BLaER1 (cell line): ENCODE measurements at regions not wholly inside any gene's neighbourhood (a gene's known extent, or its start where the extent isn't known, plus 50 kb on each side); places are given as distances from the start of the nearest gene placed in this dataset.

Source experiments
- H3K27ac ChIP-seq: shearing (Covaris generic); formaldehyde crosslinking; 2 replicates; pipeline ENCODE4 v1.8.1; 2022
- H3K27me3 ChIP-seq: shearing (Covaris generic); formaldehyde crosslinking; 2 replicates; pipeline ENCODE4 v1.8.1; 2022
- H3K36me3 ChIP-seq: shearing (Covaris generic); formaldehyde crosslinking; 2 replicates; pipeline ENCODE4 v1.8.1; 2022
- H3K4me1 ChIP-seq: shearing (Covaris generic); formaldehyde crosslinking; 2 replicates; pipeline ENCODE4 v1.8.1; 2022
- H3K4me2 ChIP-seq: shearing (Covaris generic); formaldehyde crosslinking; 2 replicates; pipeline ENCODE4 v1.8.1; 2022
- H3K4me3 ChIP-seq: shearing (Covaris generic); formaldehyde crosslinking; 2 replicates; pipeline ENCODE4 v1.8.1; 2022
- H3K9ac ChIP-seq: shearing (Covaris generic); formaldehyde crosslinking; 2 replicates; pipeline ENCODE4 v1.8.1; 2022
- H3K9me3 ChIP-seq: shearing (Covaris generic); formaldehyde crosslinking; 2 replicates; pipeline ENCODE4 v1.8.1; 2022
- H4K20me1 ChIP-seq: shearing (Covaris generic); formaldehyde crosslinking; 2 replicates; pipeline ENCODE4 v1.8.1; 2022
- Cebpa-rat ChIP-seq: shearing (Covaris generic); IDR thresholded peaks from 2 replicates; pipeline ENCODE4 v1.8.1; 2022

DNA sequence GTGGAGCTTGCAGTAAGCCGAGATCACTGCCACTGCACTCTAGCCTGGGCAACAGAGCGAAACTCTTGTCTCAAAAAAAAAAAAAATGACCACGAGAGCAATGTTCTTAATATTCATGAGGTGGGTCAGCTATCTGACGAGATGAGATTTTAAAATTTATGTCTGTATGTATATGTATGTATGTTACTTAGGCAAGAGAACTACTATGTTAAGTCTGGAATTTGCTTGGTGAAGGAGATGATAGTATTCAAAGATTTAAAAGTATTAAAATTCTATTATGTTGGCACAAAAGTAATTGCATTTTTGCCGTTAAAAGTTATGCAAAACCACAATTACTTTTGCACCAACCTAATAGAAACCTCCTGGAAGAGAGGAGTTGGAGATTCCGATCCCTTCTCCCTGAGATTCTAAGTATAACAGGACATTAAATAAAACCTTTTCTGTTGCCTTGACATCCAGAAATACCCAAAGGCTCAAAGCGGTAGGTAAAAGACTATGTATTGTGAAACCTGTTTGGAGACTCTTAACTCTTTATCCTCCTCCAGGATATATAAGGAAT, 114.3 kb upstream of the TNS3 start:
- Histone ChIP-seq H3K4me2 (no peak overlapping the region), H4K20me1 (no peaks in the 10 kb centered on the region), H3K27ac (no peak overlapping the region), H3K27me3 (no peaks in the 10 kb centered on the region), H3K9ac (no peak overlapping the region), H3K9me3 (no peaks in the 10 kb centered on the region), H3K36me3 (no peaks in the 10 kb centered on the region), H3K4me3 (no peak overlapping the region), H3K4me1 (no peaks in the 10 kb centered on the region)
- no peak for TF ChIP-seq Cebpa-rat

DNA sequence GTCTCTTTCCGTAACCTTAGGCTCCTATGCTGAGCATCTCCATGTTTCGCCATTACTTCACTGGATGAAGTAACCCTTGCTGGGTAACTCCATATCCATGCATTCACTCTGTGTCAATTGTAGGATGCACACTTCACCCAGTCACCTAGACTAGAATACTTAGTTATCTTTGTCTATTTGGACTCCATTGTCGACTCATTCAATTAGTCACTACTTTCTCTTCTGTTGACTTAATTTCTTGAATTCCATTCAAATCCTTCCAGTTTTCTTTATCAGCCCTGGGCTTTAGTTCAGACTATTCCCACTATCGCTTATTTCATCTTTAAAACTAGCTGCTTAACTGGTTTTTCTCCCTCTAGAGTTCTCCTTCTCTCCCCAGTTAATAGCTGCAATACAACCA, 111.3 kb upstream of the TNS3 start:
- peaks cover 12% of the 10 kb centered on the region for H3K4me1 ChIP-seq
- H3K9me3 ChIP-seq = no peaks in the 10 kb centered on the region
- H3K27ac ChIP-seq = no peak overlapping the region
- no peak overlapping the region for H3K4me3 ChIP-seq
- H3K9ac ChIP-seq = no peak overlapping the region
- H4K20me1 ChIP-seq = no peaks in the 10 kb centered on the region
- H3K4me2 ChIP-seq = no peak overlapping the region
- no peaks in the 10 kb centered on the region for H3K27me3 ChIP-seq
- TF ChIP-seq Cebpa-rat = no peak
- H3K36me3 ChIP-seq = no peaks in the 10 kb centered on the region

DNA sequence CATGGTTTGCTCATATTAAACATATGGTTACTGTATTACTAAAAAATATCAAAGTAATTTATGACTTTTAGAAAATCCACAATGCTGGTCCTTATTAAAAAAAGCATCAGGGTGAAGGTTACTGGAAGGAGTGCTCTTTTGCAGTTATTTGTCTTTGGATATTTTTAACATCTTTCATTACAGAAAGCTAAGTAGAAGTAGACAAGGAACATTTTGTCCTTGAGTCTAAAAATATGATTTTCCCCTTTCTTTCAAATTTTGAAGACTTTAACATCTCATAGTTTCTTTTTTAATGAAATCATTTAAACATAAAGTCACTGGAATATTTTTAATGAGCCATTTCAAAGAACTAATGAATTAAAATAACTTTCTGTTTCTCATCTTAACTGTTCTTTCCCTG, 110.1 kb upstream of the TNS3 start:
- Histone ChIP-seq H3K27ac (no peak overlapping the region), H3K36me3 (no peaks in the 10 kb centered on the region), H3K9me3 (no peaks in the 10 kb centered on the region)

DNA sequence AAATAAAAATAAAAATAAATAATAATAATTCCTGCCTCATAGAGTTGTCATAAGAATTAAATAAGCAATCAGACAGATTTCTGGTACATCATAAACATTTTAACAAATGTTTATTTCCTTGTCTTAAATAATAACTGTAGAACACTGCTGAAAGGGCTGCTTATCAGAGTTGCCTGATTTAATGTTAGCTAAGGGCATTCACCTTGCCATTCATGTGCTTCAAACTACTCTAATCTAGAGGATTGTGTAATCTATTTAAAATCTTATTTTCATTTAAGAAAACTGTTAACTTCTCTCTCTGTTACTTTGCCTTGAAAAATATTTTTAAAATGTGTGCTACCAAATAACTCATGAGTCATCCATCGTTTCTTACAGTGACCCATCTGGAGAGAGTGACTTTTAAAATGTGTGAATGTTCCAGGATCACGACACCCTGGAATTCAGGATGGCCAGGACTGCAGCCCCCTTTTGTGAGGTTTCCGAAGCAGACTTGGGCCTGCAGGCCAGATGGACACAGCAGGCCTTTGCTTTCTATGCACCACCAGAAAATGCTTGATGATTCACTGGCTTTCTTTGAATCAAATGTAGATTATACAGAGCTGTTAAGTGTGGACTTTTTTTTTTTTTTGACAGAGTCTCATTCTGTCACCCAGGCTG, 109.1 kb upstream of the TNS3 start:
- Histone ChIP-seq H3K4me3 (no peak overlapping the region), H3K27ac (no peak overlapping the region), H3K9ac (no peak overlapping the region), H3K36me3 (no peaks in the 10 kb centered on the region), H3K9me3 (no peaks in the 10 kb centered on the region), H3K4me1 (peaks cover 12% of the 10 kb centered on the region), H3K4me2 (no peak overlapping the region), H4K20me1 (no peaks in the 10 kb centered on the region), H3K27me3 (no peaks in the 10 kb centered on the region)
- no peak for TF ChIP-seq Cebpa-rat

More for the DNA sequence above, 110.1 kb upstream of the TNS3 start:
- Histone ChIP-seq H3K27me3 (no peaks in the 10 kb centered on the region), H4K20me1 (no peaks in the 10 kb centered on the region), H3K4me2 (no peak overlapping the region), H3K9ac (no peak overlapping the region), H3K4me1 (peaks cover 12% of the 10 kb centered on the region), H3K4me3 (no peak overlapping the region)
- TF ChIP-seq Cebpa-rat = no peak

DNA sequence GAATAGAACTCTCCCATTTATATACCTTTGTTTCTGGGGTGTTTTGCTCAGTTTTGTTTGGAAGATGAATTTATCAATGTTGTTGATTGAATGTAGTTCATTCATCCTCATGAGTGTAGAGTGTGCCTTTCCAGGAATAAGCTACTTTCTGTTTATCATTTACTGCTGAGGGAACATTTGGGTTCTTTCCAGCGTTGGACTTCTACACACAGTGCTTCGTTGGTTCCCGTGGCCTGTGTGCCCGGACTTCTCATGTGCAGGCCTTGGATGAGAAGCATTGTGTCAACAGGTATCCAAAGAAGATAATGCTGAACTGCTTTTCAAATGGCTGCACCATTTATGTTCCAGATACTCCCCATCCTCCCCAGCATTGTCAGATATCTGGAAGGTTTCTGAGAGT, 107.6 kb upstream of the TNS3 start:
- TF ChIP-seq Cebpa-rat = no peak
- Histone ChIP-seq H3K9me3 (no peaks in the 10 kb centered on the region), H3K4me3 (no peak overlapping the region), H3K36me3 (no peaks in the 10 kb centered on the region), H3K27ac (no peak overlapping the region), H3K9ac (no peak overlapping the region), H4K20me1 (no peaks in the 10 kb centered on the region), H3K27me3 (no peaks in the 10 kb centered on the region), H3K4me1 (peaks cover 12% of the 10 kb centered on the region), H3K4me2 (peak overlapping the region; percentile 46)

DNA sequence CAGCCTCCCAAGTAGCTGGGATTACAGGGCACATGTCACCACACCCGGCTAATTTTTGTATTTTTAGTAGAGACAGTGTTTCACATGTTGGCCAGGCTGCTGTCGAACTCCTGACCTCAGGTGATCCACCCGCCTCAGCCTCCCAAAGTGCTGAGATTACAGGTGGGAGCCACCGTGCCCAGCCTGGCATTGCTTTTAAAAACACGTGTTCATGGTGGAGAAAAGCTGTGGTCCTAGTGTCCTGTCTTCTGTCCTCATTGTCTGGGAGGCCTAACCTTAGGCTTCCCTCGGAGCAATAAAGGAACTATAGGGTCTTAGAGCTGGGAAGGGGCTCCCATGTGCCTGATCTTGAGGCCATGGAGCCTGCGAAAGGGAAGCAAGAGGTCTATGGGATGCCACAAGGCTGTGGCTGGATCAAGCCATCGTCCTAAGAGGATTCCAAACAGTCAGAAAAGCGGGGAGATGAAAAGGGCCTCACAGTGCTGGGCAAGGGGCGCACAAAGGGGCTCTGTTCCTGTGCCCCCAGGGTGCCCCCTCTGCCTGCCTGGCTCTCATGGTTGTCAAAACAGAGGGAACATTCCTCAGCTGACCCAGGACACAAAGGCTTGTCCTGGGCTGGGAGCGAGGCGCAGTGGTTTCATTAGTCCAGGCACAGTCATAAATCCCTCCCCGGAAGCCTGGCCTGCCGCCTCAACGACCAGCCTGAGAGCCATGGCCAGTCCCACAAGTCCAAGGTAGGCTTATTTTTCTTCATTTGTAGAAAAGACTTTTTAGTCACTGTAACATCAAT, 106.6 kb upstream of the TNS3 start:
- Histone ChIP-seq H3K4me3 (no peak overlapping the region), H3K9ac (no peak overlapping the region), H3K27ac (no peak overlapping the region), H3K4me1 (peaks cover 12% of the 10 kb centered on the region), H3K36me3 (no peaks in the 10 kb centered on the region), H3K9me3 (no peaks in the 10 kb centered on the region), H3K27me3 (no peaks in the 10 kb centered on the region), H4K20me1 (no peaks in the 10 kb centered on the region), H3K4me2 (no peak overlapping the region)
- no peak for TF ChIP-seq Cebpa-rat

DNA sequence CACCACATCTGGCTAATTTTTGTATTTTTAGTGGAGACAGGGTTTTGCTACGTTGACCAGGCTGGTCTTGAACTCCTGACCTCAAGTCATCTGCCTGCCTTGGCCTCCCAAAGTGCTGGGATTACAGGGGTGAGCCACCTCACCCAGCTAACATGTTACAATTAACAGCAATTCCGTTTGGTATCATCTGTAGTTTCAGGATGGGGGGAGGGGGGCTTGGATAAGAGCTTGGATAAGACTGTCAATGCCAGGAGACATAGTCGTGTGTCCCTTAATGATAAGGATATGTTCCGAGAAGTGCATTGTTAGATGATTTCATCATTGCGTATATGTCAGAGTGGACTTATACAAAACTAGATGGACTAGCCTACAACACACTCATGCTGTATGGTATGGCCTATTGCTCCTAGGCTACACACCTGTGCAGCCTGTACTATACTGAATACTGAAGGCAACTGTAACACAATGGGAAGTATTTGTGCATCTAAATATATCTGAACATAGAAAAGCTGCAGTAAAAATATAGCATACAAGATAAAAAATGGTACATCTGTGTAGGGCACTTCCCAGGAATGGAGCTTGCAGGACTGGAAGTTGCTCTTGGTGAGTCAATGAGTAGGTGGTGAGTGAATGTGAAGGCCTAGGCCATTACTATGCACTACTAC, 103.9 kb upstream of the TNS3 start:
- Histone ChIP-seq H3K4me2 (no peak overlapping the region), H3K4me1 (peaks cover 12% of the 10 kb centered on the region), H3K9me3 (no peaks in the 10 kb centered on the region), H3K9ac (no peak overlapping the region), H4K20me1 (no peaks in the 10 kb centered on the region), H3K27me3 (no peaks in the 10 kb centered on the region), H3K4me3 (no peak overlapping the region), H3K27ac (no peak overlapping the region), H3K36me3 (no peaks in the 10 kb centered on the region)
- TF ChIP-seq Cebpa-rat = no peak

DNA sequence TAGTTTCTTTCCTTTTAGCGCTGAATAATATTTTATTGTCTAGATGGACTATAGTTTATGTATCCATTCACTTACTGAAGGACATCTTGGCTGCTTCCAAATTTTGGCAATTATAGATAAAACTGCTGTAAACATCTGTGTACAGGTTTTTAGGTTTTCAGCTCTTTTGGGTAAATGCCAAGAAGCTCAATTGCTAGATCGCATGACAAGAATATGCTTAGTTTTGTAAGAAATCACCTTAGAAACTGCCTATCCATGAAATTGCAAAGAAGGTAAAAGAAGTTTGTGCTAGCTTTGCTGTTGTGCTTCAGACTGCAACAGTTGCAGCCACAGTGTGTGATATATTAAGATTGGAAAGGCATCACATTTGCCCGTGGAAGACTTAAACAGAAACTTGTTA, 103.2 kb upstream of the TNS3 start:
- Histone ChIP-seq H3K4me1 (peaks cover 12% of the 10 kb centered on the region), H3K4me2 (no peak overlapping the region), H3K9ac (no peak overlapping the region), H3K27ac (no peak overlapping the region), H3K9me3 (no peaks in the 10 kb centered on the region), H3K4me3 (no peak overlapping the region), H3K27me3 (no peaks in the 10 kb centered on the region), H3K36me3 (no peaks in the 10 kb centered on the region), H4K20me1 (no peaks in the 10 kb centered on the region)
- TF ChIP-seq Cebpa-rat = no peak

DNA sequence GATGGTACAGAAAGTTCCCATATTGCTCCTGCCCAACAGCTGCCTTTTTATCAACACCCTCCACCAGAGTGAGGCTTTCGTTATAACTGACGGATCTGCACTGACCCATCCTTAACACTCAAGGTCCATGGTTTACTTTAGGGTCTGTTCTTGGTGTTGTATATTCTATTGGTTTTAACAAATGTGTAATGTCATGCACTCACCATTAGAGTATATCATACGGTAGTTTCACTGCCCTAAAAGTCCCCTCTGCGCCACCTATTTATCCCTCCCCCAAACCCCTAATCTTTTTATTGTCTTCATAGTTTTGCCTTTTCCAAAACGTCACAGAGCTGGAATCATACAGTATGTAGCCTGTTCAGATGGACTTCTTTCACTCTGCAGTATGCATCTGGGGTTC, 102.8 kb upstream of the TNS3 start:
- Histone ChIP-seq H3K27me3 (no peaks in the 10 kb centered on the region), H3K4me2 (no peak overlapping the region), H3K9ac (no peak overlapping the region)

DNA sequence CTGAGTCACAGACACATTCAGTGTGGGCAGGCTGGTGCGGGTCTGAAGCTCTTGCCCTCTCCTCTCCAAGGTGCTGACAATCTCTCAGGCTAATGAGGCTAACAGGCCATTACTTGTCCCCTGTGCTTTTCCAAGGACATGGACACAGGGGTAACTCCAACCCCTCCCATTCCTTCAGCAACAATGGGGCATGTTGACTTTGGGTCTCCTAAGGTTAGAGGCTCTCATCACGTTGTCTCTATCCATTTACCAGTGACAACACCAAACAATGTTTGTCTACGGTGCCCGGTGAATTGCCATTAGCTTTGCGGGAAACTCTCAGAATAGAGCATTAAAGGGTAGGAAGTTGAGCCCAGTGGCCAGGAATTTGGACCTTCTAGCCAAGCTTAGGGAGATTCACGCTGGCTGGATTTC, 101.6 kb upstream of the TNS3 start:
- H3K9me3 ChIP-seq = no peaks in the 10 kb centered on the region
- no peak overlapping the region for H3K27ac ChIP-seq
- no peak overlapping the region for H3K4me2 ChIP-seq
- no peak overlapping the region for H3K4me3 ChIP-seq
- H3K27me3 ChIP-seq = no peaks in the 10 kb centered on the region
- H4K20me1 ChIP-seq = no peaks in the 10 kb centered on the region
- no peaks in the 10 kb centered on the region for H3K36me3 ChIP-seq
- H3K9ac ChIP-seq = no peak overlapping the region
- no peaks in the 10 kb centered on the region for H3K4me1 ChIP-seq
- no peak for TF ChIP-seq Cebpa-rat

More for the DNA sequence above, 102.8 kb upstream of the TNS3 start:
- no peaks in the 10 kb centered on the region for H3K9me3 ChIP-seq
- TF ChIP-seq Cebpa-rat = no peak
- H4K20me1 ChIP-seq = no peaks in the 10 kb centered on the region
- H3K4me3 ChIP-seq = no peak overlapping the region
- H3K27ac ChIP-seq = no peak overlapping the region
- peaks cover 12% of the 10 kb centered on the region for H3K4me1 ChIP-seq
- H3K36me3 ChIP-seq = no peaks in the 10 kb centered on the region
